GM23338 (cell line): ENCODE measurements at regions not wholly inside any gene's neighbourhood (a gene's known extent, or its start where the extent isn't known, plus 50 kb on each side); places are given as distances from the start of the nearest gene placed in this dataset.

ENCODE experiments used
- ATAC-seq: fragments of 200-7000 bp; cut with Tn5 transposase; 3 replicates; pipeline ENCODE4 v1.9.1; 2020
- DNase-seq: peaks from one replicate; pipeline ENCODE4 v3.0.0-alpha.2; 2015; ENCODE audit warnings: low spot score
- H2AFZ ChIP-seq: fragments of 200-600 bp; sonication (generic); 2 replicates; pipeline ENCODE4 v1.8.0; 2016; ENCODE audit warnings: antibody characterized with exemption, mild to moderate bottlenecking, moderate library complexity
- H3F3A ChIP-seq: fragments of 200-600 bp; sonication (generic); replicated peaks from 2 replicates; pipeline ENCODE4 v1.8.0; 2017; ENCODE audit warnings: antibody characterized with exemption, mixed run types, low read depth
- H3K27ac ChIP-seq: fragments of 200-600 bp; sonication (generic); 2 replicates; pipeline ENCODE4 v1.6.1; 2016; ENCODE audit warnings: low read depth
- H3K27me3 ChIP-seq: fragments of 200-600 bp; sonication (generic); 2 replicates; pipeline ENCODE4 v1.8.0; 2016; ENCODE audit warnings: mild to moderate bottlenecking, mixed run types, moderate library complexity; ENCODE audit not compliant: insufficient read depth
- H3K36me3 ChIP-seq: fragments of 200-600 bp; sonication (generic); 2 replicates; pipeline ENCODE4 v1.8.0; 2016; ENCODE audit warnings: mild to moderate bottlenecking; ENCODE audit not compliant: insufficient read depth
- H3K4me1 ChIP-seq: fragments of 200-600 bp; sonication (generic); 2 replicates; pipeline ENCODE4 v1.8.0; 2016; ENCODE audit warnings: mild to moderate bottlenecking, moderate library complexity; ENCODE audit not compliant: insufficient read depth
- H3K4me2 ChIP-seq: fragments of 200-600 bp; sonication (generic); 2 replicates; pipeline ENCODE4 v1.7.1; 2017; ENCODE audit warnings: mixed run types
- H3K4me3 ChIP-seq: fragments of 200-600 bp; sonication (generic); 2 replicates; pipeline ENCODE4 v1.6.1; 2016; ENCODE audit warnings: mixed run types
- H3K79me2 ChIP-seq: fragments of 200-600 bp; sonication (generic); replicated peaks from 2 replicates; pipeline ENCODE4 v1.8.0; 2017; ENCODE audit warnings: mild to moderate bottlenecking; ENCODE audit not compliant: insufficient read depth
- H3K9me2 ChIP-seq: fragments of 200-600 bp; sonication (generic); 2 replicates; pipeline ENCODE4 v1.8.0; 2017; ENCODE audit not compliant: insufficient read depth
- H4K20me1 ChIP-seq: fragments of 200-600 bp; sonication (generic); replicated peaks from 2 replicates; pipeline ENCODE4 v1.8.0; 2017; ENCODE audit warnings: mild to moderate bottlenecking; ENCODE audit not compliant: insufficient read depth
- H3K27ac Mint-ChIP-seq: 2 replicates; pipeline ENCODE4 v1.8.0; 2020; ENCODE audit warnings: inconsistent platforms, mild to moderate bottlenecking, moderate library complexity, mixed read lengths
- H3K27me3 Mint-ChIP-seq: 3 replicates; pipeline ENCODE4 v1.8.0; 2022; ENCODE audit warnings: low read depth, mild to moderate bottlenecking, moderate library complexity, mixed read lengths, inconsistent platforms; ENCODE audit not compliant: insufficient read depth, poor library complexity
- H3K36me3 Mint-ChIP-seq: 3 replicates; pipeline ENCODE4 v1.8.0; 2021; ENCODE audit warnings: low read depth, mild to moderate bottlenecking, inconsistent platforms, moderate library complexity, mixed read lengths
- H3K4me1 Mint-ChIP-seq: 3 replicates; pipeline ENCODE4 v1.8.0; 2020; ENCODE audit warnings: mild to moderate bottlenecking, inconsistent platforms, mixed read lengths
- H3K4me3 Mint-ChIP-seq: 3 replicates; pipeline ENCODE4 v1.8.0; 2021; ENCODE audit warnings: moderate library complexity, mild to moderate bottlenecking, inconsistent platforms, mixed read lengths
- H3K9me3 Mint-ChIP-seq: 3 replicates; pipeline ENCODE4 v1.8.0; 2020; ENCODE audit warnings: moderate library complexity, mild to moderate bottlenecking, inconsistent platforms, mixed read lengths
- CREB1 ChIP-seq: fragments of 250-450 bp; sonication (Bioruptor Pico); IDR thresholded peaks from 2 replicates; pipeline ENCODE4 v1.5.0; 2020; ENCODE audit warnings: low read depth, mild to moderate bottlenecking, moderate library complexity
- CTCF ChIP-seq, 2 experiments: fragments of 200-600 bp in 1 of 2; sonication (generic) in 1 of 2; conservative IDR thresholded peaks; 2 replicates each; pipeline versions ENCODE4 v1.5.1 to v1.6.1; 2016 to 2017; ENCODE audit warnings: antibody characterized with exemption in 2 of 2, low read depth in 2 of 2, mild to moderate bottlenecking in 2 of 2, moderate library complexity in 1 of 2
- EZH2 ChIP-seq: fragments of 200-600 bp; sonication (generic); IDR thresholded peaks from one replicate; pipeline ENCODE4 v1.8.0; 2017; ENCODE audit warnings: antibody characterized with exemption, mild to moderate bottlenecking, low read depth; ENCODE audit not compliant: unreplicated experiment
- EZH2phosphoT487 ChIP-seq: fragments of 200-600 bp; sonication (generic); IDR thresholded peaks from one replicate; pipeline ENCODE4 v1.8.1; 2018; ENCODE audit warnings: antibody characterized with exemption; ENCODE audit not compliant: unreplicated experiment
- JUNB ChIP-seq: IDR thresholded peaks from one replicate; pipeline ENCODE4 v1.6.1; 2016; ENCODE audit warnings: antibody characterized with exemption; ENCODE audit not compliant: unreplicated experiment
- NANOG ChIP-seq: IDR thresholded peaks from 2 replicates; pipeline ENCODE4 v1.6.1; 2016; ENCODE audit warnings: antibody characterized with exemption, borderline replicate concordance
- POLR2AphosphoS5 ChIP-seq: IDR thresholded peaks from 2 replicates; pipeline ENCODE4 v1.6.1; 2016; ENCODE audit warnings: antibody characterized with exemption, low read depth
- REST ChIP-seq: IDR thresholded peaks from one replicate; pipeline ENCODE4 v1.6.1; 2018; ENCODE audit warnings: antibody characterized with exemption; ENCODE audit not compliant: unreplicated experiment
- STAT1 ChIP-seq: IDR thresholded peaks from one replicate; pipeline ENCODE4 v1.6.1; 2016; ENCODE audit warnings: antibody characterized with exemption; ENCODE audit not compliant: unreplicated experiment
- ZNF114 ChIP-seq: fragments of 250-450 bp; sonication (Bioruptor Pico); IDR thresholded peaks from 2 replicates; pipeline ENCODE4 v1.5.0; 2020; ENCODE audit warnings: mild to moderate bottlenecking, moderate library complexity
- ZNF331 ChIP-seq: fragments of 250-450 bp; sonication (Bioruptor Pico); IDR thresholded peaks from 2 replicates; pipeline ENCODE4 v1.5.0; 2020; ENCODE audit warnings: low read depth, mild to moderate bottlenecking, moderate library complexity
- ZNF462 ChIP-seq: fragments of 250-450 bp; sonication (Bioruptor Pico); IDR thresholded peaks from 2 replicates; pipeline ENCODE4 v1.5.0; 2020; ENCODE audit warnings: mild to moderate bottlenecking, moderate library complexity

GRCh38 chr7:35398518-35398917 lies 144.6 kb upstream of the TBX20 start:
- H3K9me3 Mint-ChIP-seq = no peaks in the 10 kb centered on the region
- Histone ChIP-seq H3F3A (no peaks in the 10 kb centered on the region), H3K27ac (no peak overlapping the region), H3K36me3 (no peaks in the 10 kb centered on the region), H3K4me1 (no peaks in the 10 kb centered on the region), H3K9me2 (no peaks in the 10 kb centered on the region), H3K27me3 (no peaks in the 10 kb centered on the region), H3K79me2 (no peaks in the 10 kb centered on the region), H3K4me2 (no peak overlapping the region), H3K4me3 (no peak overlapping the region), H2AFZ (no peak overlapping the region), H4K20me1 (no peaks in the 10 kb centered on the region; the same call in 1 of the 2 replicates)
- no peak for TF ChIP-seq STAT1
- no peak for TF ChIP-seq CTCF (conservative IDR thresholded peaks at IDR 0.05; ENCODE audit: low read depth in 2 of 2)
- TF ChIP-seq ZNF331 (CRISPR knock-in tag) = no peak
- H3K36me3 Mint-ChIP-seq = no peaks in the 10 kb centered on the region
- H3K4me3 Mint-ChIP-seq = no peak overlapping the region
- no peaks in the 10 kb centered on the region for H3K4me1 Mint-ChIP-seq
- no peaks in the 10 kb centered on the region for H3K27me3 Mint-ChIP-seq
- DNase-seq (no peak), ATAC-seq (no peak)
- no peak overlapping the region for H3K27ac Mint-ChIP-seq

- H3K4me3 Mint-ChIP-seq = no peak overlapping the region
- no peaks in the 10 kb centered on the region for H4K20me1 ChIP-seq
- ATAC-seq (no peak), DNase-seq (no peak)
- H3K4me1 ChIP-seq = no peaks in the 10 kb centered on the region
- H3K9me3 Mint-ChIP-seq = no peaks in the 10 kb centered on the region; the same call in 2 of the 3 replicates
- no peak overlapping the region for H3K4me3 ChIP-seq
- H3F3A ChIP-seq = no peaks in the 10 kb centered on the region
- no peak overlapping the region for H2AFZ ChIP-seq
- H3K4me1 Mint-ChIP-seq = no peaks in the 10 kb centered on the region
- H3K9me2 ChIP-seq = 0 out of 2 replicates have a peak, but pooled peaks cover 5% of the 10 kb centered on the region
- peaks cover 3% of the 10 kb centered on the region for H3K27me3 Mint-ChIP-seq
- no peaks in the 10 kb centered on the region for H3K36me3 Mint-ChIP-seq
- no peak overlapping the region for H3K27ac ChIP-seq
- no peak overlapping the region for H3K27ac Mint-ChIP-seq
- no peaks in the 10 kb centered on the region for H3K36me3 ChIP-seq
- no peaks in the 10 kb centered on the region for H3K27me3 ChIP-seq
- H3K79me2 ChIP-seq = no peaks in the 10 kb centered on the region
- no peak overlapping the region for H3K4me2 ChIP-seq
- TF ChIP-seq JUNB = no peak
- TF ChIP-seq EZH2phosphoT487 = no peak
- TF ChIP-seq CREB1 (CRISPR knock-in tag) = no peak
- no peak for TF ChIP-seq EZH2
- no peak for TF ChIP-seq ZNF331 (CRISPR knock-in tag)
- TF ChIP-seq ZNF462 (CRISPR knock-in tag) = no peak
- TF ChIP-seq REST = no peak
- TF ChIP-seq NANOG = no peak
- TF ChIP-seq POLR2AphosphoS5 = no peak
- no peak for TF ChIP-seq ZNF114
Measured at GRCh38 chr7:35390146-35390545, 136.2 kb upstream of the TBX20 start.
